HEK293 (cell line): ENCODE measurements at regions not wholly inside any gene's neighbourhood (a gene's known extent, or its start where the extent isn't known, plus 50 kb on each side); places are given as distances from the start of the nearest gene placed in this dataset.

ENCODE experiments used
- HOXD13 ChIP-seq: sonication (generic); formaldehyde crosslinking; IDR thresholded peaks from 2 replicates; pipeline ENCODE4 v1.8.0; 2022; ENCODE audit warnings: missing genetic modification reagents, borderline replicate concordance
- RBAK ChIP-seq: fragments of 450-650 bp; formaldehyde crosslinking; IDR thresholded peaks from 2 replicates; pipeline ENCODE4 v1.5.1; 2016; ENCODE audit warnings: missing biosample characterization, missing genetic modification characterization
- SCRT2 ChIP-seq: fragments of 450-650 bp; formaldehyde crosslinking; IDR thresholded peaks from 2 replicates; pipeline ENCODE4 v1.5.1; 2016; ENCODE audit warnings: missing biosample characterization, missing genetic modification characterization
- ZNF510 ChIP-seq: fragments of 450-650 bp; formaldehyde crosslinking; IDR thresholded peaks from 2 replicates; pipeline ENCODE4 v1.5.1; 2018; ENCODE audit warnings: mild to moderate bottlenecking, missing genetic modification characterization, missing biosample characterization; ENCODE audit not compliant: insufficient replicate concordance
- ZNF791 ChIP-seq: fragments of 450-650 bp; formaldehyde crosslinking; IDR thresholded peaks from 2 replicates; pipeline ENCODE4 v1.5.1; 2016; ENCODE audit warnings: missing biosample characterization, missing genetic modification characterization
- ZXDB ChIP-seq: fragments of 450-650 bp; formaldehyde crosslinking; IDR thresholded peaks from 2 replicates; pipeline ENCODE4 v1.5.1; 2016; ENCODE audit warnings: missing biosample characterization, missing genetic modification characterization
- TF ChIP-seq, protein P1 (sequence below): fragments of 450-650 bp; formaldehyde crosslinking; IDR thresholded peaks from 2 replicates; pipeline ENCODE4 v1.5.1; 2016; ENCODE audit warnings: missing biosample characterization, missing genetic modification characterization
- TF ChIP-seq, protein P2 (sequence below): fragments of 450-650 bp; formaldehyde crosslinking; IDR thresholded peaks from 2 replicates; pipeline ENCODE4 v1.5.1; 2016; ENCODE audit warnings: missing biosample characterization, missing genetic modification characterization
- TF ChIP-seq, protein P3 (sequence below): fragments of 450-650 bp; formaldehyde crosslinking; IDR thresholded peaks from 2 replicates; pipeline ENCODE4 v1.5.1; 2017; ENCODE audit warnings: missing biosample characterization, mild to moderate bottlenecking, missing genetic modification characterization, moderate library complexity
- TF ChIP-seq, protein P4 (sequence below): fragments of 450-650 bp; formaldehyde crosslinking; IDR thresholded peaks from 2 replicates; pipeline ENCODE4 v1.5.1; 2016; ENCODE audit warnings: missing biosample characterization, missing genetic modification characterization
- TF ChIP-seq, protein P5 (sequence below): fragments of 450-650 bp; formaldehyde crosslinking; IDR thresholded peaks from 2 replicates; pipeline ENCODE4 v1.5.1; 2016; ENCODE audit warnings: missing biosample characterization, missing genetic modification characterization

DNA sequence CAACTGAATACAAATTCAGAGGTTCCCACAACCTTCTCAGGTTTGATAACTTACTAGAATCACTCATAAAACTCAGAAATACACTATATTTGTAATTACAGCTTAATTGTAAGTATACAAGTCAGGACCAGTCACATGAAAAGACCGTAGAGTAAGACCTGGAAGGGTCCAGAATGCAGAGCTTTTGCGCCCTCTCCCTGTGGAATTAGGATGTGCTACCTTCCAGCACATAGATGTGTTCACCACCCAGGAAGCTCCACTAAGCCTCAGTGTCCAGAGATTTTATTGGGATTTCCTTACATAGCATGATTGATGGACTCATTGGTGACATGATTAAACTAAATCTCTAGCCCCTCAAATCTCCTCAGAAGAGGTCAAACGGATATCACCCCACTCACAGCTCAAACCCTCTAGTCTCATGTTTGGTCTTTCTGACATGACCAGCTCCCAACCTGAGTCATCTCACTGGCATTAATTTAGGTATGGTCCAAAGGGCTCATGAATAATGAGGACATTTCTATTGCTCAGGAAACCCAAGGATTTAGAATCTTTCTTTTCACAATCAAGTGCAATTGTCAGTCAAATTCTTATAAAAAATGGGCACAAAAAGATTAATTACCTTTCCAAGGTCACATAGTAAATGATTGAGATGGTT is 77.2 kb upstream of the UBASH3B start:
- TF ChIP-seq ZNF791 (no peak), ZNF510 (no peak), ZXDB (tag by site-specific recombination) (no peak), RBAK (tag by site-specific recombination) (no peak), HOXD13 (CRISPR knock-in tag) (no peak), SCRT2 (no peak)
- TF ChIP-seq, protein P1, sequence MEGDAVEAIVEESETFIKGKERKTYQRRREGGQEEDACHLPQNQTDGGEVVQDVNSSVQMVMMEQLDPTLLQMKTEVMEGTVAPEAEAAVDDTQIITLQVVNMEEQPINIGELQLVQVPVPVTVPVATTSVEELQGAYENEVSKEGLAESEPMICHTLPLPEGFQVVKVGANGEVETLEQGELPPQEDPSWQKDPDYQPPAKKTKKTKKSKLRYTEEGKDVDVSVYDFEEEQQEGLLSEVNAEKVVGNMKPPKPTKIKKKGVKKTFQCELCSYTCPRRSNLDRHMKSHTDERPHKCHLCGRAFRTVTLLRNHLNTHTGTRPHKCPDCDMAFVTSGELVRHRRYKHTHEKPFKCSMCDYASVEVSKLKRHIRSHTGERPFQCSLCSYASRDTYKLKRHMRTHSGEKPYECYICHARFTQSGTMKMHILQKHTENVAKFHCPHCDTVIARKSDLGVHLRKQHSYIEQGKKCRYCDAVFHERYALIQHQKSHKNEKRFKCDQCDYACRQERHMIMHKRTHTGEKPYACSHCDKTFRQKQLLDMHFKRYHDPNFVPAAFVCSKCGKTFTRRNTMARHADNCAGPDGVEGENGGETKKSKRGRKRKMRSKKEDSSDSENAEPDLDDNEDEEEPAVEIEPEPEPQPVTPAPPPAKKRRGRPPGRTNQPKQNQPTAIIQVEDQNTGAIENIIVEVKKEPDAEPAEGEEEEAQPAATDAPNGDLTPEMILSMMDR (tag by site-specific recombination): no peak
- TF ChIP-seq, protein P2, sequence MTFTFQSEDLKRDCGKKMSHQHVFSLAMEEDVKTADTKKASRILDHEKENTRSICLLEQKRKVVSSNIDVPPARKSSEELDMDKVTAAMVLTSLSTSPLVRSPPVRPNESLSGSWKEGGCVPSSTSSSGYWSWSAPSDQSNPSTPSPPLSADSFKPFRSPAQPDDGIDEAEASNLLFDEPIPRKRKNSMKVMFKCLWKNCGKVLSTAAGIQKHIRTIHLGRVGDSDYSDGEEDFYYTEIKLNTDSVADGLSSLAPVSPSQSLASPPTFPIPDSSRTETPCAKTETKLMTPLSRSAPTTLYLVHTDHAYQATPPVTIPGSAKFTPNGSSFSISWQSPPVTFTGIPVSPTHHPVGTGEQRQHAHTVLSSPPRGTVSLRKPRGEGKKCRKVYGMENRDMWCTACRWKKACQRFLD (tag by site-specific recombination): no peak
- TF ChIP-seq, protein P3, sequence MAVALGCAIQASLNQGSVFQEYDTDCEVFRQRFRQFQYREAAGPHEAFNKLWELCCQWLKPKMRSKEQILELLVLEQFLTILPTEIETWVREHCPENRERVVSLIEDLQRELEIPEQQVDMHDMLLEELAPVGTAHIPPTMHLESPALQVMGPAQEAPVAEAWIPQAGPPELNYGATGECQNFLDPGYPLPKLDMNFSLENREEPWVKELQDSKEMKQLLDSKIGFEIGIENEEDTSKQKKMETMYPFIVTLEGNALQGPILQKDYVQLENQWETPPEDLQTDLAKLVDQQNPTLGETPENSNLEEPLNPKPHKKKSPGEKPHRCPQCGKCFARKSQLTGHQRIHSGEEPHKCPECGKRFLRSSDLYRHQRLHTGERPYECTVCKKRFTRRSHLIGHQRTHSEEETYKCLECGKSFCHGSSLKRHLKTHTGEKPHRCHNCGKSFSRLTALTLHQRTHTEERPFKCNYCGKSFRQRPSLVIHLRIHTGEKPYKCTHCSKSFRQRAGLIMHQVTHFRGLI (tag by site-specific recombination): no peak
- TF ChIP-seq, protein P4, sequence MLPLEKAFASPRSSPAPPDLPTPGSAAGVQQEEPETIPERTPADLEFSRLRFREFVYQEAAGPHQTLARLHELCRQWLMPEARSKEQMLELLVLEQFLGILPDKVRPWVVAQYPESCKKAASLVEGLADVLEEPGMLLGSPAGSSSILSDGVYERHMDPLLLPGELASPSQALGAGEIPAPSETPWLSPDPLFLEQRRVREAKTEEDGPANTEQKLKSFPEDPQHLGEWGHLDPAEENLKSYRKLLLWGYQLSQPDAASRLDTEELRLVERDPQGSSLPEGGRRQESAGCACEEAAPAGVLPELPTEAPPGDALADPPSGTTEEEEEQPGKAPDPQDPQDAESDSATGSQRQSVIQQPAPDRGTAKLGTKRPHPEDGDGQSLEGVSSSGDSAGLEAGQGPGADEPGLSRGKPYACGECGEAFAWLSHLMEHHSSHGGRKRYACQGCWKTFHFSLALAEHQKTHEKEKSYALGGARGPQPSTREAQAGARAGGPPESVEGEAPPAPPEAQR: no peak
- TF ChIP-seq, protein P5, sequence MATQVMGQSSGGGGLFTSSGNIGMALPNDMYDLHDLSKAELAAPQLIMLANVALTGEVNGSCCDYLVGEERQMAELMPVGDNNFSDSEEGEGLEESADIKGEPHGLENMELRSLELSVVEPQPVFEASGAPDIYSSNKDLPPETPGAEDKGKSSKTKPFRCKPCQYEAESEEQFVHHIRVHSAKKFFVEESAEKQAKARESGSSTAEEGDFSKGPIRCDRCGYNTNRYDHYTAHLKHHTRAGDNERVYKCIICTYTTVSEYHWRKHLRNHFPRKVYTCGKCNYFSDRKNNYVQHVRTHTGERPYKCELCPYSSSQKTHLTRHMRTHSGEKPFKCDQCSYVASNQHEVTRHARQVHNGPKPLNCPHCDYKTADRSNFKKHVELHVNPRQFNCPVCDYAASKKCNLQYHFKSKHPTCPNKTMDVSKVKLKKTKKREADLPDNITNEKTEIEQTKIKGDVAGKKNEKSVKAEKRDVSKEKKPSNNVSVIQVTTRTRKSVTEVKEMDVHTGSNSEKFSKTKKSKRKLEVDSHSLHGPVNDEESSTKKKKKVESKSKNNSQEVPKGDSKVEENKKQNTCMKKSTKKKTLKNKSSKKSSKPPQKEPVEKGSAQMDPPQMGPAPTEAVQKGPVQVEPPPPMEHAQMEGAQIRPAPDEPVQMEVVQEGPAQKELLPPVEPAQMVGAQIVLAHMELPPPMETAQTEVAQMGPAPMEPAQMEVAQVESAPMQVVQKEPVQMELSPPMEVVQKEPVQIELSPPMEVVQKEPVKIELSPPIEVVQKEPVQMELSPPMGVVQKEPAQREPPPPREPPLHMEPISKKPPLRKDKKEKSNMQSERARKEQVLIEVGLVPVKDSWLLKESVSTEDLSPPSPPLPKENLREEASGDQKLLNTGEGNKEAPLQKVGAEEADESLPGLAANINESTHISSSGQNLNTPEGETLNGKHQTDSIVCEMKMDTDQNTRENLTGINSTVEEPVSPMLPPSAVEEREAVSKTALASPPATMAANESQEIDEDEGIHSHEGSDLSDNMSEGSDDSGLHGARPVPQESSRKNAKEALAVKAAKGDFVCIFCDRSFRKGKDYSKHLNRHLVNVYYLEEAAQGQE (tag by site-specific recombination): no peak
